HG02870 (cell line): ENCODE measurements at regions not wholly inside any gene's neighbourhood (a gene's known extent, or its start where the extent isn't known, plus 50 kb on each side); places are given as distances from the start of the nearest gene placed in this dataset.
"Not testable (repeated sequence)": the region's sequence is repeated elsewhere in the genome, so short reads cannot be mapped to it uniquely, and the experiment has no call there.

Experiments used
- ATAC-seq: cut with Tn5 transposase; IDR thresholded peaks from one replicate; pipeline ENCODE4 v1.9.1; 2021; ENCODE audit warnings: mild to moderate bottlenecking, moderate library complexity; ENCODE audit not compliant: unreplicated experiment

DNA sequence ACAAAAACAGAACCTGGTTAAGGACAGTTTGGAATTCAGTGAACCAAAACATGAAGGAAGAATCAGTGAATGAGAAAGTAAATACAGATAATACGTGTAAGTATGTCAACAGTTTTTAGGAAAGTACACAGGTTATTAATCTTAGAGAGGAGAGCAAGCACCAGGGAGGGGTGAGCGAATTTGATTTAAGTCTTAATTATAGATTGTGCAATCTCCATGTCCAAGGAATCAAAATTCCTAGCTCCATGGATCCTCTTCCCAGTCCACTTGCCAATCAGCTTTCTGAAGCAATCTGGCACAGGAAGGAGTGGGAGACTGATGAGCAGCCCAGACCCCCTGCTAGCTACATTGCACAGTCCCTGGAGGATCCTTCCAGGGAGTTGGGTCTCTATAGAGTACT is 346.4 kb downstream of the SETD4 start:
- no peak for ATAC-seq

DNA sequence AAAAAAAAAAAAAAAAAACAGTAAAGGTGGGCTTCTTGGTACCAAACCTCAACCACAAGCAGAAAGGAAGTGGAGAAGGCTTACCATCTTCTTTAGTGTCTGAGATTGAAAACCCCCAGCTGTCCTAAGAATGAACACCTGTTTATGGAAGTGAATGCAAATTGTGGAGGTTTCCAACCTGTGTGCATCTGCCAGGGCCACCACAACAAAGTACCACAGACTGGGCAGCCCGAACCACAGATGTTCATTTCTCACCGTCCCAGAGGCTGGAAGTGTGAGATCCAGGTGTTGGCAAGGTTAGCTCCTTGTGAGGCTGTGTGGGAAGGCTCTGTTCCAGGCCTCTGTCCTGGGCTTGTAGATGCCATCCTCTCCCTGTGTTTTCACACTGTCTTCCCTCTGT is 348.7 kb downstream of the SETD4 start:
- no peak for ATAC-seq

DNA sequence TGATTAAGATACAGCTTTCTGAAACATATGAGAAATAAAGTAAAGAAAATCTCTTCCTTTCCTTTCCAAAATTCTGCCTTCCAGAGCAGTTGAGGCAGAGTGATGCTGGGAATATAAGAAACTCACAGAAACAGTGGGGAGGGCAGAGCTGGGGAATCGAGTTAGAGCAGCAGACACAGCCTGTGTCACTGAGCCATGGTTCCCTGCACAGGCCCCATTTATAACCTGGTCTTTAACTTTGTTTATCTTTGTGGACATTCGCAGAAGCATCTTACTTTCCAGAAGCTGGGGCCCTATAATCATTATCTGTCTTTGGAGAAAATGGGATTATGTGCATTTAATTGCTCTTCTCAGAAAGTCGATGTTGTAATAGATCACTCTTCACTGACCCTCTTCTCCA is 349.1 kb downstream of the SETD4 start:
- ATAC-seq = no peak

DNA sequence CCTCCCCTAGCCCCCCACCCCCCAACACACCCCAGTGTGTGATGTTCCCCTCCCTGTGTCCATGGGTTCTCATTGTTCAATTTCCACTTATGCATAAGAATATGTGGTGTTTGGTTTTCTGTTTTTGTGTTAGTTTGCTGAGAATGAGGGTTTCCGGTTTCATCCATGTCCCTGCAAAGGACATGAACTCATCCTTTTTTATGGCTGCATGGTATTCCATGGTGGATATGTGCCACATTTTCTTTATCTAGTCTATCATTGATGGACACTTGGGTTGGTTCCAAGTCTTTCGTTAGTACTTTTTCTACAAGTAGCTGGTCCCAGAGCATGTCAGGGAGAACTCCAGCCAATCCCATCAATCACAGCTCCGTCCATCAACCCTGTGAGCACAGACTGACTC is 350.3 kb downstream of the SETD4 start:
- not testable (repeated sequence) for ATAC-seq

DNA sequence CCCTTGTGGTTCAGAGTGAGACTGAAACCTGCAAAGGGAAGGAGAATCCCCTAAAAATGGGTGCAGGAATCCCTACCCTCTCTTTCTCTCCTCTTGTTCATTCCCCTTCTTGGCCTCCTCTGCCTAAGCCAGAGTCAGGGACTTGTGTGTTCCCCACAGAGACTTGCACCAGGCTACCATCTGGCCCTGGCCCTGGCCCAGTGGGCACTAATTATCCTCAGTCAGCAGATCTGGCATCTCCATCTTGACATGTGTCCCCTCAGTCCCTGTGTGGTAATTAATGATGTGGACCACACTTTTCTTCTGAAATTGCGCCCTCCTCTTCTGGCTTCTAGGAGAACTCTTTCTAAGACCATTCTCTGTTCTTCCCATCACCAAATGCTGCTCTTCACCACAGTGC is 354.4 kb downstream of the SETD4 start:
- no peak for ATAC-seq

DNA sequence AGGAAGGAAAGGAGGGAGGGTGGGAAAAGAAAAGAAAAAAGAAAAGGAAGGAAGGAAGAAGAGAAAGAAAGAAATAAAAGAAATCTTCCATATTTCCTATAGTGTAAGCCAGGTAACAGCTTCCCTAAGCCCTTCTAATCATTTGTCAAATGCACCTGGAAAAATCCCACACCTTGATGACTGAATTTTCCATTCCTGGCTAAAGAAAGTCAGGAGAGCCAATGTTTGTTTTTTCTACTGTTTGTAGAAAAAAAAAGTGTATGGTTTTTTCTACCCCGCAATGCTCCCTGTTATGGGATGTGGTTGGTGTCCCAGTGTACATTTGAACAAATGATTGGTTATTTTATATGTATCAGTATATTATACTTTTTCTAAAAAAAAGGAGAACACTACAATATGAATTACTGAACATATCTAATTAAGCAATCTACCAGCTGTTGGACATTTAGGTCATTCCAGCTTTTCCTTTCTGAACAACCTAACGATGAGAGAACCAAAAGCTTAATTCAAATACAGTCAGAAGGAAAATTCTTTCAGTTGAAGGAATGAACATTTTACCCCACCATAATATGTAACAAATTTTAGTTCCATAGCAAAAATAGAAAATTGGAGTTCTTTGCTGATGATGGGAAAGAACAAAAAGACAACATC is 355.0 kb downstream of the SETD4 start:
- ATAC-seq = no peak

DNA sequence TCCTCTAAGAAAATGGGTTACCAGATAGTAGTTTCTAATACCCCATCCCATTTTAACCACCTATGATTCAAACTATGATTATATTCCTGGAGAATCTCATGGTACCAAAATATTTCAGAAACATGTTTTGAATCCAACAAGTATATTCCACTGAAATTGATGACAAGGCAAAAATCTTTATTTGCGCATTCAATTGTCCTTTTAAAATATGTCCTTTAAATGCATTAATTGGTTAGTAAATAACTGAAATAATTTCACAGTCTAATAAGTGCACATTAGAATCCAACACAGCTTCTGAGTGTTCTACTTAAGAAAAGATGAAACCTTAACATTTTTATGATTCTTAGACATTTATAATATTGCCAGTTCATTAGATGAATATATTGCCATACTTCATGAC is 356.6 kb downstream of the SETD4 start:
- ATAC-seq = no peak

DNA sequence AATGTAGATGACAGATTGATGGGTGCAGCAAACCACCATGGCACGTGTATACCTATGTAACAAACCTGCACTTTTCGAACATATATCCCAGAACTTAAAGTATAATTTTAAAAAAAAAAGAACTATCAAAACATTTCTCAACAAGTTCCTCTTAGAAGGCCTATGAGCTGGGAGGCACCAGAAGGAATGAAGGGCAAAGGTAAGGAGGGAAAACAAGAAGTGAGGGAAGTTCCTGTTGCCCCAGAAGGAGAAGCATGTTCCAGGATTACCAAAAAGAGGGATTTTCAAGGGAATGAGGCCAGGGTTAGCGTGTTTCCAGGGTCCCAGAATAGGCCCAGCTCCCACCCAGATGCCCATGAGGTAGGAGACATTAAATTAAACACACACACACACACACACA is 361.0 kb downstream of the SETD4 start:
- ATAC-seq = no peak

DNA sequence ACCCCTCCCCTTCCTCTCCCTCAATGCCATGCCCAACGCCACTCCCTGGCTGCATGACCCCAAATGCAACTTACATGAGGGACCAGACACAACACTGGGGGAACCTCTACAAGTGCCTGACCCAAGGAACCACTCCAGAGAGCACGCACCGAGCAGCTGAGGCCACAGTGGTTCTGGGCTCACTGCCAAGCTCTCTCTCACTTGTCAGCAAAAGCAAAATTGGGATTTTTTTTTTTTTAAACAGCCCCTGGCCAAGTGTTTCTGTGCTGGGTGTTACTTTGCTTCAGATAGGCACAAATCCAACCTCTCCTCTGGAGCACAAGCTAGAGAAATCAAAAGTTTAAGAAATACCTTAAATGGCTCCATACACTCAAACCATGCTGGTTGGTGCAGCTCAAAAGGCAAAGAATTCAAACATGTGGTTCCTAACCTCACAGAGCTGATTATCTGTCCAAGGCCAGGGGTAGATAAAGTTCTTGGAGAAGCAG is 363.0 kb downstream of the SETD4 start:
- no peak for ATAC-seq

DNA sequence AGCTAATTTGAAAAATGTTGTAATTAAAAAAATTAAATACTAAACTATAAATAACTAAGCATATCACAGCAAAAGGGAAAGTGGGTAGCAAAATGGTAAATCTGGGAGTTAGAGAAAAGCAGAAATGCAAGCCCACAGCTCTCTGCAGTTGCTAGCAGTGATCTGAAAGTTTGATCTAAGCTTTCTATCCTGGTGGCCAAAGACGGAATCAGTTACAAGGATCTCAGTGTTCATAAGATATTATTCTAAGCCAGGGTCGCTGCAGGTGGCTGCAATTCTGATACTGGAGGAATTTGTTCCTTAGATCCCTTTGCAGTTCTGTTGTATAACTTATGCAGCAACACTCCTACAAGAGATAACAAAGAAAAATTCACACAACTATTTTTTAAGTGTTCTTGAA is 363.7 kb downstream of the SETD4 start:
- ATAC-seq = no peak

DNA sequence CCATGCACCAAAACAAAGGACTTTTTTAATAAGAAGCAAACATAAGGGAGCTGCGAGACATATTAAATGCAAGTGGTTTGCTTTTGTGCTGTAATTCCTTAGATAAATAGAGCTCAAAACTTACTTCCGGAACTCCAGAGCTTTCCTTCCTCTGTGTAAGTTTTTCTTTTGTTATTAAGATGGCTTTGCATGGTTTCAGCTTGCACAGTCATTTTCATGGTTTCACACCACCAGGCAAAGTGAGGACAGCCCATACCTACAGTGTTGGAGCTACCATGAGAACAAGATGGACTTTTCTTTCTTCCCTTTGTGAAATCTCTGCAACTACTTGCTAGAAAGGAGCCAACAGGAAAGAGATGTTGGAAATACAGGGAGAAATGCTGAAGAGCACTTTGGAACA is 368.0 kb downstream of the SETD4 start:
- no peak for ATAC-seq

DNA sequence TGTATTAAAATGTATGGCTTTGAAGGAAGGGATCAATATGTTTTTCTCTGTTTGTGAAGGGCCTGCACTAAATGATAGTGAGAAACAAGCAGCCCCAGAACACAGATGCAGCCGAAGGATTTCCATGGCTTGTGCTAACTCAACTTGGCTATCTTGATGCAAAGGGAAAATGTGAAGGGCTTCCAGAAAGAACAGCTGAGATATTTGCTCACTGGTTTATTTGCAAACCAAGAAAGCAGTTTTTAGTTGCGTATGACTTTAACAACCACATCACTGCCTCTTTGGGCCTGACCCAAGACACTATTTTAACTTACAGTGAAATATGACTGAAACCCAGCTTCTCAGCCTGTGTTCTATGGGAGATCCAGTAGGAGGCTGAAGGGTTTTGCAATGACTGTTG is 369.9 kb downstream of the SETD4 start:
- ATAC-seq = no peak

DNA sequence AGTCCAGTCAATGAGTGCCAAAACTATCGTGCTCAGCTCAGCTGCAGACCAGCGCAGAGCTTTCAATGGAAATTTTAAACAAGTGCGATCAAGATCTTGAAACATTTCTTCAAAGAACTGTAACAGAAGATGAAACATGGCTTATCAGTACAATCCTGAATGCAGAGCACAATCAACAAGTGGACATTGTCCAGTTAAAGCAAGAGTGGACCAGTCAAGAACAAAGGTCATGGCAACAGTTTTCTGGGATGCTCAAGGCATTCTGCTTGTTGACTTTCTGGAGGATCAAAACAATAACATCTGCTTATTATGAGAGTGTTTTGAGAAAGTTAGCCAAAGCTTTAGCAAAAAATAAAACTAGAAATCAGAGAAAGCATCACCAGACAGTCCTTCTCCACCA is 374.2 kb downstream of the SETD4 start:
- ATAC-seq = no peak

DNA sequence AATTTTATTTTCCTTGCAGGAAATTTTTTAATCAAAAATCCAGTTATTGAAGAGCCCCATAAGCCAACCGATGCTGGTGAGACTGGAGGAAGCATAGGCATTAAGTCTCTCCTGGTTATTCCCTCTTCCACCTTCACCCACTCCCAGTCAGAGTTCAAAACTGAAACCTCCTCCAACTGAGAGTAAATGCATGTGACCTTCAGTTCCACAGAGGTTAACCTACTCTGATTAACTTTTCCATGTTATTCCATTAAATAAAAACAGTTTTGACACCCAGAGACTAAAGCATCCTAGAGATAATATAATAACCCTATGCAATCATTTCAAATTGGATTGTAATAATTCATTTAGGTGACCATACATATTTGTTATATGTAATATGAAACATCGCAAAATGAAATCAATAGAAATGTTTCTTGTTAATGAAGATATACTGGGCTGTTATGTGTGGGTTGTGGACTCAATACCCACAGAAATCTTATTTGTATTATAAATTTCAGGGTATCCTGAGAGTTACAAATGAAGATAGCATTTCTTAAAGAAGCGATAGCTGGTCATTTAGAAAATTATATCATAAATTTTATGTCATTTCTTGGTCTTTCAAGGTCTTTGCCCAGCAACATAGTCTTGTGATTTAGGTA is 376.5 kb downstream of the SETD4 start:
- ATAC-seq = no peak

DNA sequence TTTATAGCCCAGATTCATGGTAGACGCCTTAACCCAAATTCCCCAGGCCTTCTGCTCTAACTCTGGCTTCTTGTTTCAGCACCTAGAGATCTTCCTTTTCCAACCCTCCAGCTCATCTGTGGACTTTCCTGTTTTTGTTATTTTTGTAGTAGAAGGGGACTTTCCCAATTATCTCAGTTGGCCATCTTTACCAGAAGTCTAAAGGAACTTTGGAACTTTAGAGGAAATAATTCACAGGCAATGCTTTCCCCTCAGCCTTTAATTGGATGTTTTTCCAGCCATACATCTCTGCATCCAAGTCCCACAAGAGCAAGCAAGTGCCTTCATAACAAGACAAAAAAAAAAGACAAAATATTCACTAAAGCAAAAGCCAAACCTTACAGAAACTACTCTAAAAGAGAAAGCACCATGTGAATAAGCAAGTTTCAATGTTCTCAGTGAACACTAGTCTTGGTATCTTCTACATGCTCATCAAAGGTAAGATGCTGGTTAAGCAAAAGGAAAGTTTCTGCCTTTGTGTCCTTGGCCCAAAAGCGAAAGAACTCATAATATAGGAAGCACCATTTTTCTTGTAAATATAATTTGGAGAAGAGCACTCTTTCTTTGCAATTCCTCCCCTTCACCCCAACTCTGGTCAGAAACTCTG is 377.3 kb downstream of the SETD4 start:
- no peak for ATAC-seq

DNA sequence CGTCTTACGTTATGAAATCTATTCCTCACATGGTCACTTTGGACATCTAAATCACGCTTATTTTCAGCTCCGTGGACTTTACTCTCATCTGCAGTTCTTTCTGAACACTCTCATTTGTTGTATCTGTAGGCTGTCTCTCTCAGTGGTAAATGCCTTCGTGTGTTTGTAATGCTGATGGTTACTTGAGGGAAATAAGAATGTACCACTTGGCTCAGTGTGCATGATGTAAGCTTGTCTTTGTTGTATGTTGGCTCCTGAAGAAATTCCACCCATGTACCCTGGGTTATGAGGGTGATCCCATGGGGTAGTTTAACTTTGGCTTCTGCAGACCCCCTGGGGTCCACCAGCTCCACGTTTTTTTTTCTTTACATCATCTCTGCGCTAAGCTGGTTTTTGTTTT is 378.4 kb downstream of the SETD4 start:
- ATAC-seq = no peak

DNA sequence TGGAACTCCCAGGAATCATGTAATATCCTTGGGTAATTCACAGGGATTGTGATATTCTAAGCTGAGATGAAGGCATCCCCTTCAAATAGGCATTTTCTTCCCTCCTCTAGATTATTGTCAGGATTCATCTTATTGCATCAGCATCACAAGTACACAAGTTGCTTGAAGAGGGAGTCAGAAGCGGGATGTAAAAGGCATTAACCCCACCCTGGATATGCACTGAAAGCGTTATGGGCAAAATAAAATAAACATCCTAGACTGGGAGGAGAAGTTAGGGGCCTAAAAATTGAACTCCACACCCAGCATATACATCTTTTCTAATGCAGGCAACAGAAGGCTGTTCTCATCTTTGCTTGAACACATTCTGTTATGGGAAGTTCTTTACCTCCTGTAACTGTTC is 381.2 kb downstream of the SETD4 start:
- no peak for ATAC-seq

DNA sequence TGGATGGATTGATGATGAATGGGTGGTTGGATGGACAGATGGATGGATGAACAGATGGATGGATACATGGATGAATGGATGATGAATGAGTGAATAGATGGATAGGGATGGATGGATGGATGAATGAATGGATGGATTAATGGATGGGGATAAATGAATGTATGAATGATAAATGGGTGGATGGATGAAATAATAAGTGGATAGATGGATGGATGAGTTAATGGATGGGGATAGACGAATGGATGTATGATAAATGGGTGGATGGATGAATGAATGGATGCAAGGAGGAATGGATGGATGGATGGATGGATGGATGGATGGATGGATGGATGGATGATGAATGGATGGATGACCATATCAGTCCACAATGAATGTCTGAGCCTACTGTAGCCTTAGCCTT is 381.9 kb downstream of the SETD4 start:
- ATAC-seq = no peak

DNA sequence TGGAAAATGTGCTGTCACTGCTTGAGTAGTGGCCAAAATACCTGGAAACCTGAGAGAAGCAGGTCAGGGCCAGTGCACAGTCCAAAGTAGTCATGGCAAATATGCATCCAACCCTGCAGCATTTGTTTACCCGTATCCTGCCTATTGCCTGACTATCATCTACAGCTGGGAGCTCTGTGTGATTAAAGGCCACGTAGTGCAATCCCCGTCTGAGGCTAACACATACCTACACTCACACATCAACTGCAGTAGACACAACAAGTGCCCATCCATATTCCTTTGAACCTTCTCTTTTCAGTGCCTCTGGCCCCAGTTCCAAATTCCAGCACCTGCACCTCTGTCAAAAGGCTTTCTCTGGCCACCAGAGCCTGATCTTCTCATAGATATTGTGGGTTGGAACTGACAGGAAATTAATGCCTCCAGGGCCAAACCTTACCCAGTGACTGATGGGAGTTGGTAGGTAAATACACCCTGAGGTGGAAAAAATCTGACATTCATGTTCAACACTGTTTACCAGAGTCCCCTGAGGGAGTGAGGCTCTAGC is 383.0 kb downstream of the SETD4 start:
- ATAC-seq = no peak

DNA sequence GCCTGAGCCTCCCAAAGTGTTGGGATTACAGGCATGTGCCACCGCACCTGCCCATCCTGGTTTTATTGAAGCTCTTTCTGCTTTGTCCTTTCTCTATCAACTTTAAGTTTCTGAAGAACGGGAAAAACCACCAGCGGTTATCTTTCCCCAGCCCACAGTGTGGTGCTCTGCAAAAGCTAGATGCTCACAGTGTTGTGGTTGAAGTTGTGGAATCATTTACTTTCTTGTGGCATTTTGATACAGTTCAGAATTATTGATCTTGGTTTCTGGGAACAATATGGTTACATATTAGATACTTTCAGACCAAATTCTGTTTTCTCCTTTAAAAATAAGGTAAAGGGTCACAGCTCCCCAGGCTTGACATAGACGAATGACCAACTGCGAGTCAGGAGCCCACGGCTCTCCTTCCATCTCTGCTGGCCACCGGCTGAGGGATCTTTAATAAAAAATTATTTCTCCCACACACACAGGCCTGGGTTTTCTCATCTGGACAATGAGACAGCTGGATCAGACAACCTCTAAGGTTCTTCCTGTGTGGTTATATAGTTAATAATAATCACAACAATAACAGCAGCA is 385.3 kb downstream of the SETD4 start:
- ATAC-seq = no peak

DNA sequence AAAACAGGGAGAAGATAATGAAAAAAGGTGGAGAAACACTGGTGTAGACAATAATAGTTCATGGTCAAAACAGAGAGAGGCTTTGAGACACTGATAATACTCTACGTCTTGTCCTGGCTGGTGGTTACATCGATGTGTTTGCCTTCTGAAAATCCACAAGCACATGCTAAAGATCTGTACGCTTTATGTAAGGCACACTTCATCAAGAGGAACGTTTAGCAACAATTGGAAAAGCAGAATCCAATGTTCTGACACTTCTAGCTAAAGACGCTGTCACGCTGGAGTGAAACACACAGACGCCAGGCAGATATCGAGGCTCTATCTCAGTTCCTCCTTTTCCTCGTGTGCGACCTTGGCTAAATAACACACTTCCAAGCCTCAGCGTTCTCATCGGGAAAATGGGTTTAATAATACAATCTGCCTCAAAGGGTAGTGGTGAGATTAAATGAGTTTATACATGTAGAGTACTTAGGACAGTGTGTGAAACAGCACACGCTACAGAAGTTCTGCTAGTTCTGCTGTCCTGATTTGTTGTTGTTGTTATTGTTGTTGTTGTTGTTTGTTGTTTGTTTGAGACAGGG is 386.1 kb downstream of the SETD4 start:
- no peak for ATAC-seq
